ENCODE measurements at regions not wholly inside any gene's neighbourhood (a gene's known extent, or its start where the extent isn't known, plus 50 kb on each side); places are given as distances from the start of the nearest gene placed in this dataset.

- DNase-seq, result no peak
Observed at GRCh38 chr9:90002397-90003271, 397.8 kb downstream of the GADD45G start.

- DNase-seq, result no peak
Observed at GRCh38 chr9:90005388-90005787, 400.6 kb downstream of the GADD45G start.

GRCh38 chr9:90007516-90008440 lies 403.0 kb downstream of the GADD45G start:
- DNase-seq, result no peak

- no peak for DNase-seq
Observed at GRCh38 chr9:90009447-90009846, 404.6 kb downstream of the GADD45G start.

- DNase-seq, result no peak
Observed at GRCh38 chr9:90010793-90011192, 406.0 kb downstream of the GADD45G start.

GRCh38 chr9:90012949-90013348 lies 408.1 kb downstream of the GADD45G start:
- no peak for DNase-seq

GRCh38 chr9:90013778-90014177 lies 409.0 kb downstream of the GADD45G start:
- no peak for DNase-seq

GRCh38 chr9:90014421-90014820 lies 409.6 kb downstream of the GADD45G start:
- no peak for DNase-seq

- DNase-seq, result no peak
Observed at GRCh38 chr9:90016272-90016671, 411.5 kb downstream of the GADD45G start.

GRCh38 chr9:90017679-90018078 lies 412.9 kb downstream of the GADD45G start:
- no peak for DNase-seq

- no peak for DNase-seq
Observed at GRCh38 chr9:90018688-90019087, 413.9 kb downstream of the GADD45G start.

GRCh38 chr9:90019626-90020025 lies 414.8 kb downstream of the GADD45G start:
- no peak for DNase-seq

GRCh38 chr9:90020276-90020871 lies 415.6 kb downstream of the GADD45G start:
- no peak for DNase-seq

- DNase-seq, result no peak
Observed at GRCh38 chr9:90021216-90021906, 416.5 kb downstream of the GADD45G start.

GRCh38 chr9:90022474-90022873 lies 417.7 kb downstream of the GADD45G start:
- DNase-seq, result no peak

- no peak for DNase-seq
Observed at GRCh38 chr9:90023861-90024260, 419.0 kb downstream of the GADD45G start.

GRCh38 chr9:90024409-90024808 lies 419.6 kb downstream of the GADD45G start:
- DNase-seq, result no peak

- no peak for DNase-seq
Observed at GRCh38 chr9:90024823-90025222, 420.0 kb downstream of the GADD45G start.

GRCh38 chr9:90025816-90026215 lies 421.0 kb downstream of the GADD45G start:
- DNase-seq, result no peak

- DNase-seq, result no peak
Observed at GRCh38 chr9:90027296-90027790, 422.5 kb downstream of the GADD45G start.

GRCh38 chr9:90029386-90029785 lies 424.6 kb downstream of the GADD45G start:
- DNase-seq, result no peak

GRCh38 chr9:90029996-90030395 lies 425.2 kb downstream of the GADD45G start:
- DNase-seq, result no peak
